WTC11 (cell line): ENCODE measurements at regions not wholly inside any gene's neighbourhood (a gene's known extent, or its start where the extent isn't known, plus 50 kb on each side); places are given as distances from the start of the nearest gene placed in this dataset.

ENCODE experiments used
- ESRRA ChIP-seq: sonication (generic); formaldehyde crosslinking; IDR thresholded peaks from 2 replicates; pipeline ENCODE4 v1.8.1; 2022; ENCODE audit warnings: mild to moderate bottlenecking, missing genetic modification reagents, borderline replicate concordance
- NFYB ChIP-seq: sonication (generic); formaldehyde crosslinking; conservative IDR thresholded peaks from 2 replicates; pipeline ENCODE4 v1.8.0; 2022; ENCODE audit warnings: low read depth, missing genetic modification reagents
- TF ChIP-seq, protein P1 (sequence below): fragments of 200-600 bp; IDR thresholded peaks from 2 replicates; pipeline ENCODE4 v1.8.0; 2022; ENCODE audit warnings: antibody characterized with exemption

DNA sequence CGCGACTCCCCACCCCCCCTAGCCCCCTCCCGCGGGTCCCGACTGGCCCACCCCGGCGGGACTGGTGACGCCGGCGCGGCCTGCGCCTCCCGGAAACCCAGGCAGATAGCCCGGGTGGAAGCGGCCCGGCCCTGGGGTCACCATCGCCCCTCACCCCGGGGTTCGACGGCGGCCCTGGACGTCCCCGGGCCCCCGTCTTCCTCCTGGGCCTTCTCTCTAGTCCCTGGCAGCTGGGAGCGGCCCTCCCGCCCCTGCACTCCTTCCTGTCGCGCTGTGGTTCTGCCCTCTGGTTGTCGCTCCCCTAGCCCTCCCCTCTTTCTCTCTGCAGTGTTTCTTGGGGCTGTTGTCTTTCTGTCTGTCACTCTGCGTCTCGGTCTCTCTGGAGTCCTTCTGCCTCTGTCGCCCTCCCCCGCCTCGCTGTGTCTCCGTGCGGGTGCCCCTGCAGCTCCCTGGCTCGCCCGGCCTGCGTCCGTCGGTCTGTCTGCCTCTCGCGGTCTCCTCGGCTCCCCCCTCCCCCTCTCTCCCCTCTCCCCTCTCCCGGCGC lies 90.5 kb upstream of the PAX2 start:
- no peak for TF ChIP-seq NFYB (CRISPR knock-in tag)
- TF ChIP-seq ESRRA (CRISPR knock-in tag): no peak
- TF ChIP-seq, protein P1, sequence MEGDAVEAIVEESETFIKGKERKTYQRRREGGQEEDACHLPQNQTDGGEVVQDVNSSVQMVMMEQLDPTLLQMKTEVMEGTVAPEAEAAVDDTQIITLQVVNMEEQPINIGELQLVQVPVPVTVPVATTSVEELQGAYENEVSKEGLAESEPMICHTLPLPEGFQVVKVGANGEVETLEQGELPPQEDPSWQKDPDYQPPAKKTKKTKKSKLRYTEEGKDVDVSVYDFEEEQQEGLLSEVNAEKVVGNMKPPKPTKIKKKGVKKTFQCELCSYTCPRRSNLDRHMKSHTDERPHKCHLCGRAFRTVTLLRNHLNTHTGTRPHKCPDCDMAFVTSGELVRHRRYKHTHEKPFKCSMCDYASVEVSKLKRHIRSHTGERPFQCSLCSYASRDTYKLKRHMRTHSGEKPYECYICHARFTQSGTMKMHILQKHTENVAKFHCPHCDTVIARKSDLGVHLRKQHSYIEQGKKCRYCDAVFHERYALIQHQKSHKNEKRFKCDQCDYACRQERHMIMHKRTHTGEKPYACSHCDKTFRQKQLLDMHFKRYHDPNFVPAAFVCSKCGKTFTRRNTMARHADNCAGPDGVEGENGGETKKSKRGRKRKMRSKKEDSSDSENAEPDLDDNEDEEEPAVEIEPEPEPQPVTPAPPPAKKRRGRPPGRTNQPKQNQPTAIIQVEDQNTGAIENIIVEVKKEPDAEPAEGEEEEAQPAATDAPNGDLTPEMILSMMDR: no peak
